SK-N-SH (cell line): ENCODE measurements at regions not wholly inside any gene's neighbourhood (a gene's known extent, or its start where the extent isn't known, plus 50 kb on each side); places are given as distances from the start of the nearest gene placed in this dataset.

Experiments used
- CTCF ChIA-PET: fragments of 300-600, 350-600 bp; formaldehyde crosslinking; extraction: SDS; loops from one replicate; lab custom pipeline; 2021; lab: Yijun Ruan, JAX
- POLR2A ChIA-PET: fragments of 350-600 bp; sonication (Branson Sonifier 250); formaldehyde crosslinking; extraction: SDS; loops from one replicate; lab custom pipeline; 2020; ENCODE audit warnings: antibody characterized with exemption, inconsistent platforms; lab: Yijun Ruan, JAX
- DNase-seq: peaks from one replicate; pipeline ENCODE4 v3.0.0; 2012
- H2AFZ ChIP-seq: fragments of 200-600 bp; sonication (generic); 2 replicates; pipeline ENCODE4 v1.8.1; 2016; ENCODE audit warnings: antibody characterized with exemption, mild to moderate bottlenecking, low read depth
- H3F3A ChIP-seq: fragments of 200-600 bp; sonication (generic); replicated peaks from 2 replicates; pipeline ENCODE3; 2016; ENCODE audit warnings: antibody characterized with exemption, mild to moderate bottlenecking; ENCODE audit not compliant: insufficient read depth
- H3K27ac ChIP-seq, 2 experiments: fragments of 200-500 bp in 1 of 2; fragments of 200-600 bp in 1 of 2; sonication (Bioruptor generic) in 1 of 2; sonication (generic), shearing (Covaris generic) in 1 of 2; 2 replicates each; pipeline versions ENCODE4 v1.5.1 to v1.6.1; 2014 to 2016; ENCODE audit warnings: low read depth in 2 of 2, inconsistent platforms in 1 of 2, low read length in 1 of 2, mild to moderate bottlenecking in 1 of 2, mixed read lengths in 1 of 2
- H3K27me3 ChIP-seq: fragments of 200-600 bp; sonication (generic), shearing (Covaris generic); 2 replicates; pipeline ENCODE4 v1.6.1; 2016; ENCODE audit warnings: mixed run types; ENCODE audit not compliant: insufficient read depth
- H3K36me3 ChIP-seq, 2 experiments: fragments of 200-500 bp in 1 of 2; fragments of 200-600 bp in 1 of 2; sonication (Bioruptor generic) in 1 of 2; sonication (generic) in 1 of 2; replicated peaks in 1 of 2; 2 replicates each; pipeline versions ENCODE3 to v1.5.1; 2014 to 2016; ENCODE audit warnings: low read length in 1 of 2, mild to moderate bottlenecking in 1 of 2; ENCODE audit not compliant: insufficient read depth in 2 of 2, control insufficient read depth in 1 of 2
- H3K4me1 ChIP-seq, 2 experiments: fragments of 200-500 bp in 1 of 2; fragments of 200-600 bp in 1 of 2; sonication (Bioruptor generic) in 1 of 2; sonication (generic), shearing (Covaris generic) in 1 of 2; 2 replicates each; pipeline versions ENCODE4 v1.5.1 to v1.6.1; 2014 to 2016; ENCODE audit warnings: low read depth in 1 of 2, low read length in 1 of 2, mixed run types in 1 of 2; ENCODE audit not compliant: insufficient read depth in 2 of 2, control insufficient read depth in 1 of 2
- H3K4me2 ChIP-seq: fragments of 200-600 bp; sonication (generic), shearing (Covaris generic); 2 replicates; pipeline ENCODE4 v1.6.1; 2017; ENCODE audit warnings: mixed run types
- H3K4me3 ChIP-seq, 2 experiments: fragments of 200-500 bp in 1 of 2; fragments of 200-600 bp in 1 of 2; sonication (Bioruptor generic) in 1 of 2; sonication (generic), shearing (Covaris generic) in 1 of 2; 2 replicates each; pipeline versions ENCODE4 v1.5.1 to v1.8.1; 2014 to 2016; ENCODE audit warnings: low read depth in 2 of 2, inconsistent platforms in 1 of 2, low read length in 1 of 2, mild to moderate bottlenecking in 1 of 2, mixed read lengths in 1 of 2, moderate library complexity in 1 of 2
- H3K79me2 ChIP-seq: fragments of 200-600 bp; sonication (generic); 2 replicates; pipeline ENCODE4 v1.8.1; 2017; ENCODE audit warnings: mild to moderate bottlenecking; ENCODE audit not compliant: insufficient read depth
- H3K9ac ChIP-seq: fragments of 200-600 bp; sonication (generic); 2 replicates; pipeline ENCODE4 v1.6.1; 2017; ENCODE audit warnings: mixed run types
- H3K9me2 ChIP-seq: fragments of 200-600 bp; sonication (generic); 2 replicates; pipeline ENCODE4 v1.6.1; 2017; ENCODE audit warnings: mixed run types
- H3K9me3 ChIP-seq: fragments of 200-600 bp; sonication (generic); 2 replicates; pipeline ENCODE4 v1.6.1; 2017; ENCODE audit warnings: mixed run types, mild to moderate bottlenecking, moderate library complexity
- H4K20me1 ChIP-seq: fragments of 200-600 bp; sonication (generic); 2 replicates; pipeline ENCODE4 v1.6.1; 2017; ENCODE audit warnings: mild to moderate bottlenecking, mixed run types; ENCODE audit not compliant: insufficient read depth
- CHD2 ChIP-seq: fragments of 150-350 bp; IDR thresholded peaks from 2 replicates; pipeline ENCODE4 v1.6.1; 2018; ENCODE audit warnings: low read length; ENCODE audit not compliant: partially characterized antibody
- ELF1 ChIP-seq: IDR thresholded peaks from 2 replicates; pipeline ENCODE4 v1.4.0; 2012
- EZH2phosphoT487 ChIP-seq: fragments of 200-600 bp; sonication (generic); IDR thresholded peaks from 2 replicates; pipeline ENCODE4 v1.6.1; 2017; ENCODE audit warnings: low read depth, mixed run types, mild to moderate bottlenecking, antibody characterized with exemption, moderate library complexity, borderline replicate concordance
- FOXJ3 ChIP-seq: sonication (generic); formaldehyde crosslinking; IDR thresholded peaks from 2 replicates; pipeline ENCODE4 v1.5.1; 2020; ENCODE audit warnings: mild to moderate bottlenecking, missing genetic modification reagents
- FOXM1 ChIP-seq: IDR thresholded peaks from 2 replicates; pipeline ENCODE4 v1.4.0; 2012; ENCODE audit warnings: low read depth, mild to moderate bottlenecking
- GABPA ChIP-seq: IDR thresholded peaks from 2 replicates; pipeline ENCODE4 v1.4.0; 2012; ENCODE audit warnings: low read depth, mild to moderate bottlenecking
- GATA2 ChIP-seq: sonication (generic); formaldehyde crosslinking; IDR thresholded peaks from 2 replicates; pipeline ENCODE4 v1.5.0; 2020; ENCODE audit warnings: mild to moderate bottlenecking, missing genetic modification reagents
- JUND ChIP-seq: IDR thresholded peaks from 2 replicates; pipeline ENCODE4 v1.4.0; 2012
- NRF1 ChIP-seq: IDR thresholded peaks from 2 replicates; pipeline ENCODE4 v1.6.1; 2012; ENCODE audit warnings: low read depth, mild to moderate bottlenecking, low read length
- RFX5 ChIP-seq: IDR thresholded peaks from 2 replicates; pipeline ENCODE4 v1.6.1; 2012; ENCODE audit warnings: mild to moderate bottlenecking, improper control_type of control experiment, low read length
- SIN3A ChIP-seq: IDR thresholded peaks from 2 replicates; pipeline ENCODE4 v1.6.1; 2012; ENCODE audit warnings: low read depth, mild to moderate bottlenecking, low read length, moderate library complexity, borderline replicate concordance
- TAF1 ChIP-seq: IDR thresholded peaks from 2 replicates; pipeline ENCODE4 v1.6.1; 2012; ENCODE audit warnings: low read depth, mild to moderate bottlenecking, low read length, moderate library complexity, borderline replicate concordance
- TCF12 ChIP-seq: IDR thresholded peaks from 2 replicates; pipeline ENCODE4 v1.4.0; 2012
- TEAD4 ChIP-seq: IDR thresholded peaks from 2 replicates; pipeline ENCODE4 v1.4.0; 2012; ENCODE audit warnings: mild to moderate bottlenecking, borderline replicate concordance; ENCODE audit not compliant: insufficient read depth
- YY1 ChIP-seq: IDR thresholded peaks from 2 replicates; pipeline ENCODE4 v1.4.0; 2012; ENCODE audit warnings: low read depth, mild to moderate bottlenecking
- WGBS: methylation state at CpG from one replicate; pipeline ENCODE4 v1.1.6; 2017; ENCODE audit warnings: low lambda C conversion rate; 5-methylcytosine and 5-hydroxymethylcytosine counted together
- TF ChIP-seq, protein P1 (sequence below): IDR thresholded peaks from 2 replicates; pipeline ENCODE4 v1.4.0; 2012; ENCODE audit warnings: low read depth, borderline replicate concordance
- TF ChIP-seq, protein P2 (sequence below): IDR thresholded peaks from 2 replicates; pipeline ENCODE4 v1.4.0; 2012; ENCODE audit warnings: low read depth, borderline replicate concordance
- TF ChIP-seq, protein P3 (sequence below): IDR thresholded peaks from 2 replicates; pipeline ENCODE4 v1.4.0; 2012; ENCODE audit warnings: low read depth
- TF ChIP-seq, protein P4 (sequence below): fragments of 150-350 bp; IDR thresholded peaks from 2 replicates; pipeline ENCODE4 v1.6.1; 2017; ENCODE audit warnings: antibody characterized with exemption, low read length, low read depth, borderline replicate concordance

DNA sequence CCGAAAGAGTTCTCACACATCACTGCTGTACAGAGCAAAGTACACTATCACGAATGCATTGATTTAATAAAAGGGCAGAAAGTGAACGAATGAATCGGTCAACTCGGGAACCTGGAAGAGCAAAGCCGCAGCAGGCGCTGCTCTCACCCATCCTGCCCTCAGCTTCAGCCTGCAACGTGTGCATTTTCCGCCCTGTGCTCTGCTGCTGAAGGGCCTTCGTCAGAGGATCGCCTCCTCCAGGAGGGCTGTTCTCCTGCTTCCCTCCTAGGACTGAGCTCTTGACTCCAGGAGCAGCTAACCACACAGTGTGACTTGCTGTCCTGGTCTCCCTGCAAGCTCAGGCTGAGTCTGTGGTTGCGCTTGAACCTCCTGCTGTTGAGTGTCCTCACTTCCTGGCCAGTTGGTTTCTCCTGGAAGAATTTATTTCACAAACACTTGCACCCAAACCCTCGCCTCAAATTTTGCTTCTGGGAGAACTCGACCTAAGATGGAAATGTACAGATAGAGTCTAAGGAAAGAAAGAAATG lies 473.0 kb upstream of the KLF6 start:
- TF ChIP-seq, protein P1, sequence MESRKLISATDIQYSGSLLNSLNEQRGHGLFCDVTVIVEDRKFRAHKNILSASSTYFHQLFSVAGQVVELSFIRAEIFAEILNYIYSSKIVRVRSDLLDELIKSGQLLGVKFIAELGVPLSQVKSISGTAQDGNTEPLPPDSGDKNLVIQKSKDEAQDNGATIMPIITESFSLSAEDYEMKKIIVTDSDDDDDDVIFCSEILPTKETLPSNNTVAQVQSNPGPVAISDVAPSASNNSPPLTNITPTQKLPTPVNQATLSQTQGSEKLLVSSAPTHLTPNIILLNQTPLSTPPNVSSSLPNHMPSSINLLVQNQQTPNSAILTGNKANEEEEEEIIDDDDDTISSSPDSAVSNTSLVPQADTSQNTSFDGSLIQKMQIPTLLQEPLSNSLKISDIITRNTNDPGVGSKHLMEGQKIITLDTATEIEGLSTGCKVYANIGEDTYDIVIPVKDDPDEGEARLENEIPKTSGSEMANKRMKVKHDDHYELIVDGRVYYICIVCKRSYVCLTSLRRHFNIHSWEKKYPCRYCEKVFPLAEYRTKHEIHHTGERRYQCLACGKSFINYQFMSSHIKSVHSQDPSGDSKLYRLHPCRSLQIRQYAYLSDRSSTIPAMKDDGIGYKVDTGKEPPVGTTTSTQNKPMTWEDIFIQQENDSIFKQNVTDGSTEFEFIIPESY = no peak
- TF ChIP-seq JUND (no peak), ELF1 (no peak), GATA2 (no peak), GABPA (no peak), FOXM1 (no peak), SIN3A (no peak), CHD2 (no peak), FOXJ3 (no peak), TEAD4 (no peak), EZH2phosphoT487 (no peak)
- TF ChIP-seq, protein P2, sequence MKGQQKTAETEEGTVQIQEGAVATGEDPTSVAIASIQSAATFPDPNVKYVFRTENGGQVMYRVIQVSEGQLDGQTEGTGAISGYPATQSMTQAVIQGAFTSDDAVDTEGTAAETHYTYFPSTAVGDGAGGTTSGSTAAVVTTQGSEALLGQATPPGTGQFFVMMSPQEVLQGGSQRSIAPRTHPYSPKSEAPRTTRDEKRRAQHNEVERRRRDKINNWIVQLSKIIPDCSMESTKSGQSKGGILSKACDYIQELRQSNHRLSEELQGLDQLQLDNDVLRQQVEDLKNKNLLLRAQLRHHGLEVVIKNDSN = no peak
- TF ChIP-seq, protein P3, sequence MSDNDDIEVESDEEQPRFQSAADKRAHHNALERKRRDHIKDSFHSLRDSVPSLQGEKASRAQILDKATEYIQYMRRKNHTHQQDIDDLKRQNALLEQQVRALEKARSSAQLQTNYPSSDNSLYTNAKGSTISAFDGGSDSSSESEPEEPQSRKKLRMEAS = no peak
- TF ChIP-seq, protein P4, sequence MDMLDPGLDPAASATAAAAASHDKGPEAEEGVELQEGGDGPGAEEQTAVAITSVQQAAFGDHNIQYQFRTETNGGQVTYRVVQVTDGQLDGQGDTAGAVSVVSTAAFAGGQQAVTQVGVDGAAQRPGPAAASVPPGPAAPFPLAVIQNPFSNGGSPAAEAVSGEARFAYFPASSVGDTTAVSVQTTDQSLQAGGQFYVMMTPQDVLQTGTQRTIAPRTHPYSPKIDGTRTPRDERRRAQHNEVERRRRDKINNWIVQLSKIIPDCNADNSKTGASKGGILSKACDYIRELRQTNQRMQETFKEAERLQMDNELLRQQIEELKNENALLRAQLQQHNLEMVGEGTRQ = no peak
- Histone ChIP-seq H3K9me2 (no peaks in the 10 kb centered on the region), H4K20me1 (no peaks in the 10 kb centered on the region), H3F3A (peaks cover 31% of the 10 kb centered on the region), H3K79me2 (peaks cover 16% of the 10 kb centered on the region), H3K4me3 (no peak overlapping the region), H3K27me3 (no peaks in the 10 kb centered on the region), H3K4me2 (no peak overlapping the region), H3K4me1 (peaks cover 7 to 8% of the 10 kb centered on the region in 2 experiments), H3K36me3 (peaks cover 0 to 11% of the 10 kb centered on the region in 2 experiments), H3K9ac (no peak overlapping the region), H3K9me3 (no peaks in the 10 kb centered on the region), H3K27ac (no peak overlapping the region), H2AFZ (no peak overlapping the region)
- ChIA-PET POLR2A (no interaction called here), CTCF (no interaction called here)
- WGBS = 89% methylated on average over 14 of the region's 14 CpGs
- no peak for DNase-seq

DNA sequence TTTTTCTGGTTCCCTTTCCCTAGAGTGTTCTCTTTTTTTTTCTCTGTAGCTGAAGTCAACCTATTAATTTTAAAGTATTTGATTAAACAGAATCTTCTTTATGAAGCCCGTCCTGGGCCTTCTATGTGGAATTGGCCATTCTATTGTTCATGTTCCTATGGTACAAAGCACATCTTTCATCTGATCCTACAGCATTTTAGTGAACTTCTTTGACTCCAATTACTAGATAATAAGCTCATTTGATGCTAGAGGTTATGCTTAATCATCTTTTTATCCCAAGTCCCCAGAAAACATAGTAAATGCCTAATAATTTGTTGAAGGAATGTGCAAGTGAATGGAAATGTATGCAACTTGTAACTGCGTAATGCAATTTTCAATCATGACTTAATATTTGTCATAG lies 472.0 kb upstream of the KLF6 start:
- H2AFZ ChIP-seq = no peak overlapping the region
- H3K79me2 ChIP-seq = peaks cover 26% of the 10 kb centered on the region
- no peak overlapping the region for H3K27ac ChIP-seq
- DNase-seq = no peak
- peaks cover 31% of the 10 kb centered on the region for H3F3A ChIP-seq
- 95% methylated on average over 2 of the region's 2 CpGs for WGBS
- ChIA-PET CTCF (interaction anchor here (2.1 kb wide), 1 partner anchor 10 kb away, joined by 5 read pairs; no protein-coding TSS in a partner anchor), POLR2A (no interaction called here)
- H3K4me3 ChIP-seq = no peak overlapping the region
- H3K9ac ChIP-seq = no peak overlapping the region
- H4K20me1 ChIP-seq = no peaks in the 10 kb centered on the region
- H3K9me3 ChIP-seq = no peaks in the 10 kb centered on the region
- peaks cover 0 to 11% of the 10 kb centered on the region in 2 experiments for H3K36me3 ChIP-seq
- H3K4me2 ChIP-seq = no peak overlapping the region
- no peaks in the 10 kb centered on the region for H3K9me2 ChIP-seq
- H3K4me1 ChIP-seq = peaks cover 7 to 8% of the 10 kb centered on the region in 2 experiments
- TF ChIP-seq, protein P3 = no peak
- TF ChIP-seq NRF1 = no peak
- no peak for TF ChIP-seq RFX5
- no peak for TF ChIP-seq TAF1
- no peak for TF ChIP-seq TCF12
- no peak for TF ChIP-seq YY1
- no peaks in the 10 kb centered on the region for H3K27me3 ChIP-seq
